ENCODE measurements at regions not wholly inside any gene's neighbourhood (a gene's known extent, or its start where the extent isn't known, plus 50 kb on each side); places are given as distances from the start of the nearest gene placed in this dataset.

DNA sequence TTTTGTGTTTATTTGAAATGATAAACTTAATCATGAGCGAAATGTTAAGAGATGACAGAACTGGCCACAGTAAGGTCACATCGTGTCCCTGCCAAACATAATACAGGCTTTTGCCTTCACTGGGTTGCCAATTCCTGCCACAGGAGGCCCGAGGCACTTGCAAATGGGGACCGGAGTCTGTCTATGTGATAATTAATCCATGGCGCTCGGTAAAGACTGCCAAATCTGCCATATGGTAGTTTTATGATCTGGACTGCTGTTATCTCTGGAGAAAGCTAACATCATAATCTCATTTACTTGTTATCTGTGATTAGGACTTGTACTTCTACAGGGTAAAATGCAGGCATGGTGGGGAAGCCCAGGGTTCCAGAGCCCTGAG lies 170.5 kb upstream of the TSHZ2 start:
- ATAC-seq (no peak), DNase-seq (ENCODE audit: low read depth, low spot score) (no peak), FAIRE-seq (no peak)
- in situ Hi-C loops (cut with MboI): no loop called here
- no peaks in the 10 kb centered on the region for H3K9me3 ChIP-seq (replicated peaks; ENCODE audit: control insufficient read depth, insufficient read depth, low read length)
- H4K20me1 ChIP-seq (ENCODE audit: control insufficient read depth, insufficient read depth): no peaks in the 10 kb centered on the region
- H3K79me2 ChIP-seq (ENCODE audit: control insufficient read depth, insufficient read depth, low read length): no peaks in the 10 kb centered on the region
- CTCF ChIA-PET: no interaction called here
- BruUV-seq (replicated peaks): no TSS peak
- WGBS (ENCODE audit: insufficient coverage, insufficient replicate concordance, low lambda C conversion rate, missing lambda C conversion rate): 45% methylated on average over 6 of the region's 6 CpGs
- H3K9ac ChIP-seq (ENCODE audit: control insufficient read depth, insufficient read depth, low read length): no peak overlapping the region
- no peak overlapping the region for H3K4me2 ChIP-seq (ENCODE audit: control insufficient read depth, insufficient read depth)
- TF ChIP-seq ZBTB40 (IDR thresholded peaks at IDR 0.05; ENCODE audit: borderline replicate concordance) (no peak), RUNX3 (IDR thresholded peaks at IDR 0.05; ENCODE audit: low read length) (no peak), IKZF1 (conservative IDR thresholded peaks at IDR 0.05) (no peak), POLR2AphosphoS5 (IDR thresholded peaks at IDR 0.05; ENCODE audit: low read length) (no peak), ESRRA (IDR thresholded peaks at IDR 0.05; ENCODE audit: low read length) (no peak), JUND (IDR thresholded peaks at IDR 0.05; ENCODE audit: low read depth, low read length) (no peak), YBX1 (IDR thresholded peaks at IDR 0.05) (no peak), ZNF592 (IDR thresholded peaks at IDR 0.05) (no peak)
- RAD21 ChIA-PET (ENCODE audit: unreplicated experiment): no interaction called here
- intact Hi-C loops (cut with micrococcal nuclease; ENCODE audit: unreplicated experiment): no loop called here
- SMC1A ChIA-PET (ENCODE audit: uncharacterized antibody, unreplicated experiment): no interaction called here
- H3K36me3 ChIP-seq (ENCODE audit: control insufficient read depth in 2 of 2, insufficient read depth in 2 of 2, low read length in 1 of 2): no peaks in the 10 kb centered on the region
- POLR2A ChIA-PET: no interaction called here
- H3K4me3 ChIP-seq: no peak overlapping the region
- no peaks in the 10 kb centered on the region for H3K27me3 ChIP-seq (replicated peaks in 1 of 2; ENCODE audit: control insufficient read depth in 2 of 2, insufficient read depth in 2 of 2, low read length in 1 of 2)
- no peaks in the 10 kb centered on the region for H3K4me1 ChIP-seq (ENCODE audit: control insufficient read depth, insufficient read depth, low read length)
- no peak overlapping the region for H2AFZ ChIP-seq (ENCODE audit: control insufficient read depth, low read depth, low read length)
- H3K27ac ChIP-seq (ENCODE audit: control insufficient read depth, insufficient read depth): no peak overlapping the region

Data from GM12878 (cell line).